Glutamatergic neuron (in vitro differentiated cells): ENCODE measurements at regions not wholly inside any gene's neighbourhood (a gene's known extent, or its start where the extent isn't known, plus 50 kb on each side); places are given as distances from the start of the nearest gene placed in this dataset.

Source experiments
- DNase-seq: peaks from one replicate; pipeline ENCODE4 v3.0.0; 2022
- H3K27ac Mint-ChIP-seq: one replicate; pipeline ENCODE4 v1.8.0; 2020; ENCODE audit warnings: mild to moderate bottlenecking, mixed read lengths, inconsistent platforms; ENCODE audit not compliant: unreplicated experiment
- H3K27me3 Mint-ChIP-seq: one replicate; pipeline ENCODE4 v1.8.0; 2020; ENCODE audit warnings: mild to moderate bottlenecking, moderate library complexity, mixed read lengths, inconsistent platforms; ENCODE audit not compliant: unreplicated experiment
- H3K36me3 Mint-ChIP-seq: one replicate; pipeline ENCODE4 v1.8.0; 2020; ENCODE audit warnings: mild to moderate bottlenecking, mixed read lengths, inconsistent platforms; ENCODE audit not compliant: unreplicated experiment
- H3K4me1 Mint-ChIP-seq: one replicate; pipeline ENCODE4 v1.8.0; 2020; ENCODE audit warnings: mild to moderate bottlenecking, low read depth, mixed read lengths, inconsistent platforms; ENCODE audit not compliant: unreplicated experiment
- H3K4me3 Mint-ChIP-seq: one replicate; pipeline ENCODE4 v1.8.0; 2020; ENCODE audit warnings: mild to moderate bottlenecking, mixed read lengths, inconsistent platforms; ENCODE audit not compliant: unreplicated experiment
- H3K9me3 Mint-ChIP-seq: one replicate; pipeline ENCODE4 v1.8.0; 2020; ENCODE audit warnings: mild to moderate bottlenecking, moderate library complexity, mixed read lengths, inconsistent platforms; ENCODE audit not compliant: unreplicated experiment
- TF ChIP-seq, protein P1 (sequence below): fragments of 200-600 bp; sonication (generic); IDR thresholded peaks from one replicate; pipeline ENCODE4 v1.5.0; 2021; ENCODE audit not compliant: partially characterized antibody, unreplicated experiment

DNA sequence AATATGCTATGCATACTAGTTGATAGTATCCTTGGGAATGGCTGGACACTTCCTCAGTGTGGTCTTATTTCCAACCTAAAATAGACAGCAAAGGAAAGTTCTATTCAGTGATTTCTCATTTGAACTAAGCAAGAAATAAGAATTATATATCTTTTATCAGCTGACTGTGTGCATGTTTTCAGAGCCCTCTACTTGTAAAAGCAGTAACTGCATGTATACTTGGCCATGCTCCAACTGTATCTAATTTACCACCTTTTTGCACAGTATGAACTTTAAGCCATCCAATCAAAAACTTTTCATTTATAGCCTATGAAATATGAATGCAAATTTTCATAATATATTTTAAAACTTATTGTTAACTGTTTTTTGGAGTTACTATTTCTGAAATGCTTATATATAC, 136.4 kb upstream of the PCDH9 start:
- Mint-ChIP-seq H3K4me1 (no peaks in the 10 kb centered on the region), H3K27me3 (no peaks in the 10 kb centered on the region), H3K27ac (no peak overlapping the region), H3K4me3 (no peak overlapping the region), H3K9me3 (peaks cover 1% of the 10 kb centered on the region), H3K36me3 (no peaks in the 10 kb centered on the region)
- TF ChIP-seq, protein P1, sequence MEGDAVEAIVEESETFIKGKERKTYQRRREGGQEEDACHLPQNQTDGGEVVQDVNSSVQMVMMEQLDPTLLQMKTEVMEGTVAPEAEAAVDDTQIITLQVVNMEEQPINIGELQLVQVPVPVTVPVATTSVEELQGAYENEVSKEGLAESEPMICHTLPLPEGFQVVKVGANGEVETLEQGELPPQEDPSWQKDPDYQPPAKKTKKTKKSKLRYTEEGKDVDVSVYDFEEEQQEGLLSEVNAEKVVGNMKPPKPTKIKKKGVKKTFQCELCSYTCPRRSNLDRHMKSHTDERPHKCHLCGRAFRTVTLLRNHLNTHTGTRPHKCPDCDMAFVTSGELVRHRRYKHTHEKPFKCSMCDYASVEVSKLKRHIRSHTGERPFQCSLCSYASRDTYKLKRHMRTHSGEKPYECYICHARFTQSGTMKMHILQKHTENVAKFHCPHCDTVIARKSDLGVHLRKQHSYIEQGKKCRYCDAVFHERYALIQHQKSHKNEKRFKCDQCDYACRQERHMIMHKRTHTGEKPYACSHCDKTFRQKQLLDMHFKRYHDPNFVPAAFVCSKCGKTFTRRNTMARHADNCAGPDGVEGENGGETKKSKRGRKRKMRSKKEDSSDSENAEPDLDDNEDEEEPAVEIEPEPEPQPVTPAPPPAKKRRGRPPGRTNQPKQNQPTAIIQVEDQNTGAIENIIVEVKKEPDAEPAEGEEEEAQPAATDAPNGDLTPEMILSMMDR, result peak; percentile 41
- no peak for DNase-seq

DNA sequence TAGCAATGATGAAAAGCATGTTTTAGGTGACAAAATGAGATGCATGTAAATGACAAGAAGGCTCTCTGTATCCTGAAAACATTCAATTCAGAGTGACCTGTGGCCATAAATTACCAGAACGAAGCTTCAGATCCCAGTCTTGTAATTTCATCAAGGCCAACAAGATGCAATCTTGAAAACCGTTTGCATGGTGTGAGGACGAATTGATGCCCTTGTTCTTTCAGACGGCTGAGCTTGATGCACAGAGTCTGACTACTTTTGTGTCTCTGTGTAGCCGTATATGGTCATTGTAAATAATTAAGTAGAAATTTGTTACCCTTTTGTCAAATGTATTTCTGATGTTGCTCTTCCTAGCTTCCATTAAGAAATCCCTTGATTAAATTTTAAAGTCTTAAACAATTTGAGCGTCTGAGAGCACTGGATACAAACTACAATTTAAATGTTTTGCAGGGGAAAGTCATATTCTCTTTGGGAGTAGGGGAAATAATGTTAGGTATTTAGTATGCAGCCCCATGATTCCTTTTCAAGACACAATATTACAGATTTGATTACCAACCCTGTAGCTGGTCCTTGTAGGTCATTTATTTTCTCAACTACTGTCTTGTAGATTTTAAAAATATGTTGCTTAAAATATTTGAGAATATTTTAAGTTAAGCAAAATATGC, 125.8 kb upstream of the PCDH9 start:
- DNase-seq, result no peak
- H3K27ac Mint-ChIP-seq, result peak overlapping the region; percentile 52
- peaks cover under 1% of the 10 kb centered on the region for H3K27me3 Mint-ChIP-seq
- no peaks in the 10 kb centered on the region for H3K36me3 Mint-ChIP-seq
- H3K9me3 Mint-ChIP-seq, result no peaks in the 10 kb centered on the region
- H3K4me3 Mint-ChIP-seq, result no peak overlapping the region
- peaks cover 4% of the 10 kb centered on the region for H3K4me1 Mint-ChIP-seq
- TF ChIP-seq, protein P1, result no peak

DNA sequence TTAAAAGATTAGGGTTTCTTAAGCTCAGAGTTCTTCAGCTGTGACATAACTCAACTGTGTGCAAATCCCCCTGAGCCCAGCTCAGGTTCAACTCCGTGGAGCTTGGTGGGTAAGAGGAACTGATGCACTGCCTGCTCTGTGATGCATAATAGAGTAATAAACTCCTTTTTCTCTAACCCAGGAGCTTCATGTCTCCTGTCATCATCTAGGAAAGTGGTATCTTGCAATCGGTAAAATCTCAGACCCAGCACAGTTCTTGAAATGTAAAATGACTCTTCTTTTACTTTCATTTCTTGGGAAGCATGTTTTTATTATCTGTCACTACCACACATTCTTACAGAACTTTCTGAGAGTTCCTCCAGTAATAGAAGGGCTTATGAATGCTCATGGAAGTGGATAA, 123.8 kb upstream of the PCDH9 start:
- TF ChIP-seq, protein P1, result no peak
- Mint-ChIP-seq H3K27me3 (peaks cover 2% of the 10 kb centered on the region), H3K4me3 (no peak overlapping the region), H3K36me3 (no peaks in the 10 kb centered on the region), H3K9me3 (no peaks in the 10 kb centered on the region), H3K27ac (no peak overlapping the region), H3K4me1 (peaks cover 4% of the 10 kb centered on the region)
- DNase-seq, result no peak

DNA sequence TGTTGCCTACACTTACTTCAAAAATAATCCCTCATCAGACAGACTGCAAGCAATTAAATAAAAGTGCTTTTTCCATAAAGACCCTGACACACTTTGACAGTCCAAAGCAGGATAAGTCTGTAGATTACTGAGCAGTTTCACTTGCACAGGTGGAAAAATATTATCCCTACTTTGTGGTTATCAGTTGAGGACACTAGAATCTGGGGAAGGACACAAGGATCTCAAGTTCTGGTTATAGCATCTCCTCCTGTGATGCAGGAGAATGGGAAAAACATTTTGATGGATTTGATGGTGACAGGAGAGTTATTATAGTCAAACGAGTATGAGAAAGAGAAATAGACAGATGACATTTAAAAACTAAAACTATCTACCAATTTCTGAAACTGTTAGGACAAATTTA, 122.9 kb upstream of the PCDH9 start:
- no peak overlapping the region for H3K27ac Mint-ChIP-seq
- H3K36me3 Mint-ChIP-seq, result no peaks in the 10 kb centered on the region
- TF ChIP-seq, protein P1, result no peak
- H3K4me3 Mint-ChIP-seq, result no peak overlapping the region
- peaks cover 2% of the 10 kb centered on the region for H3K27me3 Mint-ChIP-seq
- no peak for DNase-seq
- H3K9me3 Mint-ChIP-seq, result no peaks in the 10 kb centered on the region
- H3K4me1 Mint-ChIP-seq, result peaks cover 4% of the 10 kb centered on the region

DNA sequence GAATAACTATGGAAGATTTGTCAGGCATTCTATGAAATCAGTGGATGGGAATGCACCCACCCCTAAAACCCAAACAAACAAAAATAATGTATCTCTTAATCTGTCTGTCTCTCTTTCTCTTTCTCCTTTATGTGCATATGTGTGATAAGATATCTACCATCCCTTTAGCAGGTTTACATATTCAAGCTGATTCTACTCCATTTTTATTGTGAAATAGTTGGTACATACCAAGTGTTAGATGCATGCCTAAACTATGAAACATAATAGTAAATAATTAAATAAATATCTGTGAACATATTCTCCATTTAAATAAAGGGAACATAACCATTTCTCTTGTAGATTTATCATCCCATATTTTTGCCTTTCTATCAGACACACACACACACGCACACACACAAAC, 121.8 kb upstream of the PCDH9 start:
- Mint-ChIP-seq H3K4me3 (no peak overlapping the region), H3K27me3 (peaks cover 5% of the 10 kb centered on the region), H3K9me3 (no peaks in the 10 kb centered on the region), H3K4me1 (peaks cover 4% of the 10 kb centered on the region), H3K36me3 (no peaks in the 10 kb centered on the region), H3K27ac (no peak overlapping the region)
- TF ChIP-seq, protein P1, result no peak
- no peak for DNase-seq
